IMR-90 (cell line): ENCODE measurements at regions not wholly inside any gene's neighbourhood (a gene's known extent, or its start where the extent isn't known, plus 50 kb on each side); places are given as distances from the start of the nearest gene placed in this dataset.

Source experiments
- ATAC-seq: fragments of 200-7000 bp; cut with Tn5 transposase; 2 replicates; pipeline ENCODE4 v1.9.1; 2020; ENCODE audit warnings: low read depth, mild to moderate bottlenecking, moderate library complexity
- BruUV-seq: library from RNA; stranded (reverse); fragments of 400-500 nt; replicated peaks from 2 replicates; lab custom pipeline; 2021; lab: Mats Ljungman, UMichigan
- CTCF ChIA-PET: fragments of 300-600 bp; formaldehyde crosslinking; extraction: SDS; loops from one replicate; lab custom pipeline; 2021; ENCODE audit warnings: antibody characterized with exemption; lab: Yijun Ruan, JAX
- POLR2A ChIA-PET: fragments of 300-600 bp; sonication (Branson Sonifier 250); formaldehyde crosslinking; loops from one replicate; lab custom pipeline; 2022; ENCODE audit warnings: antibody characterized with exemption; ENCODE audit not compliant: unreplicated experiment; lab: Charles Lee
- DNase-seq: peaks from one replicate; pipeline ENCODE4 v3.0.0; 2013
- H2AFZ ChIP-seq: replicated peaks from 2 replicates; pipeline ENCODE3; 2013; ENCODE audit warnings: low read length, mild to moderate bottlenecking; ENCODE audit not compliant: poor library complexity
- H2AK5ac ChIP-seq: 2 replicates; pipeline ENCODE4 v1.6.1; 2013; ENCODE audit warnings: low read depth, low read length, inconsistent platforms
- H2AK9ac ChIP-seq: replicated peaks from 2 replicates; pipeline ENCODE3; 2013; ENCODE audit warnings: mild to moderate bottlenecking, low read depth, low read length, moderate library complexity; ENCODE audit not compliant: poor library complexity
- H2BK120ac ChIP-seq: 2 replicates; pipeline ENCODE4 v1.6.1; 2013; ENCODE audit warnings: low read depth, low read length, inconsistent platforms
- H2BK15ac ChIP-seq: 3 replicates; pipeline ENCODE4 v1.6.1; 2013; ENCODE audit warnings: low read depth, low read length, inconsistent platforms
- H2BK20ac ChIP-seq: 2 replicates; pipeline ENCODE4 v1.6.1; 2013; ENCODE audit warnings: low read depth, mild to moderate bottlenecking, inconsistent platforms, low read length, moderate library complexity
- H2BK5ac ChIP-seq: 2 replicates; pipeline ENCODE4 v1.6.1; 2013; ENCODE audit warnings: mild to moderate bottlenecking, low read depth, low read length, inconsistent platforms; ENCODE audit not compliant: poor library complexity, severe bottlenecking
- H3K14ac ChIP-seq: replicated peaks from 2 replicates; pipeline ENCODE4 v1.6.1; 2013; ENCODE audit warnings: low read depth, low read length, inconsistent platforms
- H3K18ac ChIP-seq: 2 replicates; pipeline ENCODE4 v1.6.1; 2013; ENCODE audit warnings: low read depth, low read length, control low read depth
- H3K23ac ChIP-seq: 2 replicates; pipeline ENCODE4 v1.6.1; 2013; ENCODE audit warnings: low read depth, low read length, inconsistent platforms
- H3K27ac ChIP-seq: 2 replicates; pipeline ENCODE4 v1.5.1; 2013; ENCODE audit warnings: mild to moderate bottlenecking, control low read depth, low read length; ENCODE audit not compliant: insufficient read depth
- H3K27me3 ChIP-seq: 2 replicates; pipeline ENCODE4 v1.6.1; 2013; ENCODE audit warnings: low read length; ENCODE audit not compliant: control insufficient read depth, insufficient read depth
- H3K36me3 ChIP-seq: 2 replicates; pipeline ENCODE4 v1.6.1; 2013; ENCODE audit warnings: low read length, mixed read lengths; ENCODE audit not compliant: control insufficient read depth, insufficient read depth
- H3K4ac ChIP-seq: 2 replicates; pipeline ENCODE4 v1.6.1; 2013; ENCODE audit warnings: low read depth, low read length, inconsistent platforms
- H3K4me1 ChIP-seq: 2 replicates; pipeline ENCODE4 v1.6.1; 2013; ENCODE audit warnings: low read length, mixed read lengths; ENCODE audit not compliant: control insufficient read depth, insufficient read depth
- H3K4me2 ChIP-seq: 2 replicates; pipeline ENCODE4 v1.6.1; 2013; ENCODE audit warnings: low read depth, mild to moderate bottlenecking, control low read depth, low read length, moderate library complexity
- H3K4me3 ChIP-seq: 2 replicates; pipeline ENCODE4 v1.5.1; 2013; ENCODE audit warnings: low read depth, mild to moderate bottlenecking, control low read depth, low read length, moderate library complexity; ENCODE audit not compliant: insufficient read depth
- H3K56ac ChIP-seq: 2 replicates; pipeline ENCODE4 v1.6.1; 2013; ENCODE audit warnings: low read length, inconsistent platforms; ENCODE audit not compliant: insufficient read depth; ENCODE audit errors: extremely low read depth
- H3K79me1 ChIP-seq, 2 experiments: 2 replicates each; pipeline ENCODE4 v1.6.1; 2013; ENCODE audit warnings: low read length in 2 of 2, inconsistent platforms in 1 of 2, low read depth in 1 of 2
- H3K9ac ChIP-seq: 2 replicates; pipeline ENCODE4 v1.6.1; 2013; ENCODE audit warnings: low read depth, low read length, control low read depth
- H3K9me1 ChIP-seq: 2 replicates; pipeline ENCODE4 v1.6.1; 2013; ENCODE audit warnings: low read length, inconsistent platforms; ENCODE audit not compliant: insufficient read depth
- H3K9me3 ChIP-seq: 2 replicates; pipeline ENCODE4 v1.6.1; 2013; ENCODE audit warnings: low read length; ENCODE audit not compliant: control insufficient read depth, insufficient read depth
- H4K20me1 ChIP-seq: 2 replicates; pipeline ENCODE4 v1.6.1; 2013; ENCODE audit warnings: low read length, inconsistent platforms; ENCODE audit not compliant: insufficient read depth
- H4K5ac ChIP-seq: 2 replicates; pipeline ENCODE4 v1.6.1; 2013; ENCODE audit warnings: mild to moderate bottlenecking, low read depth, low read length, control low read depth
- H4K8ac ChIP-seq, 2 experiments: 2 replicates each; pipeline ENCODE4 v1.6.1; 2013; ENCODE audit warnings: low read depth in 2 of 2, low read length in 2 of 2, control low read depth in 1 of 2, inconsistent platforms in 1 of 2
- H4K91ac ChIP-seq: 2 replicates; pipeline ENCODE4 v1.6.1; 2013; ENCODE audit warnings: low read depth, low read length, inconsistent platforms; ENCODE audit not compliant: insufficient read depth
- BHLHE40 ChIP-seq: fragments of 150-350 bp; IDR thresholded peaks from 2 replicates; pipeline ENCODE4 v1.6.1; 2016; ENCODE audit warnings: mild to moderate bottlenecking, low read depth, low read length
- CEBPB ChIP-seq: IDR thresholded peaks from 2 replicates; pipeline ENCODE4 v1.6.1; 2012; ENCODE audit warnings: low read depth, low read length, improper control_type of control experiment
- CHD1 ChIP-seq: IDR thresholded peaks from 2 replicates; pipeline ENCODE4 v1.6.1; 2012; ENCODE audit warnings: low read depth, low read length, improper control_type of control experiment
- CTCF ChIP-seq: conservative IDR thresholded peaks from 2 replicates; pipeline ENCODE4 v1.5.1; 2012; ENCODE audit warnings: mild to moderate bottlenecking, low read depth, low read length, improper control_type of control experiment
- ELK1 ChIP-seq: fragments of 150-350 bp; IDR thresholded peaks from 2 replicates; pipeline ENCODE4 v1.6.1; 2016; ENCODE audit warnings: low read depth, mild to moderate bottlenecking, low read length, moderate library complexity, borderline replicate concordance
- FOS ChIP-seq: fragments of 150-350 bp; IDR thresholded peaks from 2 replicates; pipeline ENCODE4 v1.6.1; 2016; ENCODE audit warnings: low read depth, low read length
- MAFK ChIP-seq: IDR thresholded peaks from 2 replicates; pipeline ENCODE4 v1.6.1; 2012; ENCODE audit warnings: low read depth, low read length, improper control_type of control experiment
- MAZ ChIP-seq: IDR thresholded peaks from 2 replicates; pipeline ENCODE4 v1.6.1; 2012; ENCODE audit warnings: low read depth, mild to moderate bottlenecking, low read length, improper control_type of control experiment, moderate library complexity, borderline replicate concordance
- MXI1 ChIP-seq: IDR thresholded peaks from 2 replicates; pipeline ENCODE4 v1.6.1; 2012; ENCODE audit warnings: low read depth, mild to moderate bottlenecking, low read length, moderate library complexity, borderline replicate concordance
- NFE2L2 ChIP-seq: fragments of 150-350 bp; IDR thresholded peaks from 2 replicates; pipeline ENCODE4 v1.6.1; 2016; ENCODE audit warnings: low read depth, mild to moderate bottlenecking, low read length
- POLR2A ChIP-seq: IDR thresholded peaks from 2 replicates; pipeline ENCODE4 v1.6.1; 2012; ENCODE audit warnings: mild to moderate bottlenecking, low read depth, low read length
- RAD21 ChIP-seq: IDR thresholded peaks from 2 replicates; pipeline ENCODE4 v1.6.1; 2012; ENCODE audit warnings: low read length, improper control_type of control experiment
- RCOR1 ChIP-seq: IDR thresholded peaks from 2 replicates; pipeline ENCODE4 v1.6.1; 2012; ENCODE audit warnings: mild to moderate bottlenecking, low read length, improper control_type of control experiment; ENCODE audit not compliant: insufficient replicate concordance
- RFX5 ChIP-seq: IDR thresholded peaks from 2 replicates; pipeline ENCODE4 v1.8.0; 2012; ENCODE audit warnings: low read depth, mild to moderate bottlenecking, low read length, moderate library complexity
- SMC3 ChIP-seq: fragments of 150-350 bp; IDR thresholded peaks from 2 replicates; pipeline ENCODE4 v1.6.1; 2016; ENCODE audit warnings: low read depth, mild to moderate bottlenecking, antibody characterized with exemption, low read length, moderate library complexity
- USF2 ChIP-seq: fragments of 150-350 bp; IDR thresholded peaks from 2 replicates; pipeline ENCODE4 v1.6.1; 2017; ENCODE audit warnings: mild to moderate bottlenecking, antibody characterized with exemption, low read length, low read depth
- WGBS, 2 experiments: methylation state at CpG; one replicate each; pipeline versions ENCODE4 v1.1.5 to v1.1.7; 2013; ENCODE audit warnings: missing lambda C conversion rate in 2 of 2; ENCODE audit not compliant: insufficient read length in 1 of 2; ENCODE audit errors: extremely low coverage in 2 of 2; 5-methylcytosine and 5-hydroxymethylcytosine counted together
- dilution Hi-C: fragments of 300-500 bp; cut with HindIII; formaldehyde crosslinking; loops from one replicate; pipeline ENCODE4 v1.14.3; 2018; ENCODE audit warnings: low sequenced_read_pairs; ENCODE audit not compliant: unreplicated experiment
- in situ Hi-C: fragments of 300-500 bp; cut with MboI; formaldehyde crosslinking; loops from 3 replicates; pipeline ENCODE4 v1.14.3; 2019; ENCODE audit warnings: low sequenced_read_pairs, inconsistent platforms, mixed read lengths
- intact Hi-C: fragments of 100-400 bp; cut with micrococcal nuclease; formaldehyde crosslinking; loops from 2 replicates; pipeline ENCODE4 v1.10.0; 2022

- WGBS, 2 experiments: no CpG with 5 or more reads among the region's 3 CpGs
- POLR2A ChIA-PET: no interaction called here
- DNase-seq: no peak
- no peaks in the 10 kb centered on the region for H3K36me3 ChIP-seq
- no TSS peak for BruUV-seq
- H3K27ac ChIP-seq: no peak overlapping the region
- no peaks in the 10 kb centered on the region for H3K9me1 ChIP-seq
- H3K4me2 ChIP-seq: no peak overlapping the region
- no peak overlapping the region for H4K91ac ChIP-seq
- no peaks in the 10 kb centered on the region for H3K4me1 ChIP-seq
- H3K18ac ChIP-seq: no peak overlapping the region
- peaks cover 2% of the 10 kb centered on the region; the same call in 1 of the 2 replicates for H3K27me3 ChIP-seq
- H3K9ac ChIP-seq: no peak overlapping the region
- no peak overlapping the region for H2BK15ac ChIP-seq
- ATAC-seq: no peak
- H3K4ac ChIP-seq: no peak overlapping the region
- no peak overlapping the region for H2BK120ac ChIP-seq
- no peak overlapping the region for H3K23ac ChIP-seq
- H2BK5ac ChIP-seq: no peak overlapping the region
- H2AK9ac ChIP-seq: no peak overlapping the region
- no peak overlapping the region for H4K5ac ChIP-seq
- TF ChIP-seq RFX5: no peak
- TF ChIP-seq MAZ: no peak
- no peak for TF ChIP-seq POLR2A
- TF ChIP-seq CTCF: no peak
- no peak for TF ChIP-seq CHD1
- no peak for TF ChIP-seq RCOR1
- no peak for TF ChIP-seq ELK1
- TF ChIP-seq BHLHE40: no peak
- no peak for TF ChIP-seq FOS
- no peak for TF ChIP-seq USF2
- TF ChIP-seq CEBPB: no peak
- TF ChIP-seq SMC3: no peak
- no peak for TF ChIP-seq RAD21
- TF ChIP-seq MAFK: no peak
- no peak for TF ChIP-seq MXI1
- no peak for TF ChIP-seq NFE2L2
- H4K8ac ChIP-seq: no peak overlapping the region
- in situ Hi-C loops (no loop called here), dilution Hi-C loops (no loop called here), intact Hi-C loops (no loop called here)
- H2BK20ac ChIP-seq: no peak overlapping the region
- H3K56ac ChIP-seq: no peak overlapping the region
- no peak overlapping the region for H3K4me3 ChIP-seq
- H3K9me3 ChIP-seq: no peaks in the 10 kb centered on the region
- CTCF ChIA-PET: interaction anchor here (0.8 kb wide), 1 partner anchor 58 kb away, joined by 3 read pairs; no protein-coding TSS in a partner anchor
- no peaks in the 10 kb centered on the region for H4K20me1 ChIP-seq
- no peaks in the 10 kb centered on the region for H3K79me1 ChIP-seq
- no peak overlapping the region for H2AK5ac ChIP-seq
- no peak overlapping the region for H3K14ac ChIP-seq
- H2AFZ ChIP-seq: no peak overlapping the region
Measured at GRCh38 chr9:82549174-82549821, 513.6 kb downstream of the RASEF start.
